Fibroblast of lung (primary cell): ENCODE measurements at regions not wholly inside any gene's neighbourhood (a gene's known extent, or its start where the extent isn't known, plus 50 kb on each side); places are given as distances from the start of the nearest gene placed in this dataset.

Experiments
- CTCF ChIP-seq, 2 donors: IDR thresholded peaks in 1 of 2; conservative IDR thresholded peaks in 1 of 2; 1 replicate in 1 of 2; 2 replicates in 1 of 2; pipeline ENCODE4 v1.5.1; 2011 to 2012; ENCODE audit warnings: low read length in 2 of 2, control low read depth in 1 of 2, inconsistent platforms in 1 of 2, low read depth in 1 of 2, mild to moderate bottlenecking in 1 of 2
- EZH2 ChIP-seq: IDR thresholded peaks from 2 replicates; pipeline ENCODE4 v1.5.1; 2012; ENCODE audit warnings: low read length, control low read depth, mild to moderate bottlenecking; ENCODE audit errors: missing control alignments

- TF ChIP-seq CTCF (conservative IDR thresholded peaks at IDR 0.05 in 1 of 2, IDR thresholded peaks at IDR 0.05 in 1 of 2; ENCODE audit: low read depth in 1 of 2, low read length in 2 of 2) (no peak), EZH2 (no peak)
These were observed 144.6 kb upstream of the ZNF366 start for GRCh38 chr5:72651779-72652178.
